ENCODE measurements at regions not wholly inside any gene's neighbourhood (a gene's known extent, or its start where the extent isn't known, plus 50 kb on each side); places are given as distances from the start of the nearest gene placed in this dataset.

DNA sequence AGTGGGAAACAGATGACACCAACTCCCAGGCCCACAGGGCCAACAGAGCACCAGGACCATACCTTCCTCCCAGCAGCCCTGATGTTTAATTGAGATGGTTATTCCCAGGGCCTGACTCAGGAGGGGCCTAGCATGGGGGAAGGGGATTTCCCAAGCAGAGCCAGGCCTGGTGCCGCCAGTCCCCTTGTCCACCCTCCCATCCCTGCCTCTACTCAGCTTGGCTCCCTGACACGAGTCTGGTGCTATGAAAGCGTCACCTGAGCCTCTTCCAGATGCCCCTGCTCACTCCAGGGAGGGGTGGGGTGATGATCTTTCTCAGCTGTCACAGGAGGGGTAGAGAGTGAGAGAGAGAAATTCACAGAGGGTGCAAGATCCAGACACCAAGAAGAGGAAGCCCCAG is 72.7 kb downstream of the EFNB1 start:
- TF ChIP-seq, protein P1, sequence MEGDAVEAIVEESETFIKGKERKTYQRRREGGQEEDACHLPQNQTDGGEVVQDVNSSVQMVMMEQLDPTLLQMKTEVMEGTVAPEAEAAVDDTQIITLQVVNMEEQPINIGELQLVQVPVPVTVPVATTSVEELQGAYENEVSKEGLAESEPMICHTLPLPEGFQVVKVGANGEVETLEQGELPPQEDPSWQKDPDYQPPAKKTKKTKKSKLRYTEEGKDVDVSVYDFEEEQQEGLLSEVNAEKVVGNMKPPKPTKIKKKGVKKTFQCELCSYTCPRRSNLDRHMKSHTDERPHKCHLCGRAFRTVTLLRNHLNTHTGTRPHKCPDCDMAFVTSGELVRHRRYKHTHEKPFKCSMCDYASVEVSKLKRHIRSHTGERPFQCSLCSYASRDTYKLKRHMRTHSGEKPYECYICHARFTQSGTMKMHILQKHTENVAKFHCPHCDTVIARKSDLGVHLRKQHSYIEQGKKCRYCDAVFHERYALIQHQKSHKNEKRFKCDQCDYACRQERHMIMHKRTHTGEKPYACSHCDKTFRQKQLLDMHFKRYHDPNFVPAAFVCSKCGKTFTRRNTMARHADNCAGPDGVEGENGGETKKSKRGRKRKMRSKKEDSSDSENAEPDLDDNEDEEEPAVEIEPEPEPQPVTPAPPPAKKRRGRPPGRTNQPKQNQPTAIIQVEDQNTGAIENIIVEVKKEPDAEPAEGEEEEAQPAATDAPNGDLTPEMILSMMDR (IDR thresholded peaks at IDR 0.05; ENCODE audit: low read length): no peak
- no peak for TF ChIP-seq EZH2phosphoT487 (IDR thresholded peaks at IDR 0.05; ENCODE audit: low read length)

Data from MM.1S (cell line).